GM12878 (cell line): ENCODE measurements at regions not wholly inside any gene's neighbourhood (a gene's known extent, or its start where the extent isn't known, plus 50 kb on each side); places are given as distances from the start of the nearest gene placed in this dataset.
A peak's percentile ranks its signal among the peaks of the same experiment; 100 is the strongest.

Source experiments
- ATAC-seq: fragments of 200-7000 bp; cut with Tn5 transposase; 3 replicates; pipeline ENCODE4 v1.9.1; 2020; ENCODE audit warnings: mild to moderate bottlenecking, moderate library complexity
- BruUV-seq: library from RNA; stranded (reverse); fragments of 400-500 nt; replicated peaks from 2 replicates; lab custom pipeline; 2021; lab: Mats Ljungman, UMichigan
- CTCF ChIA-PET: fragments of 300-600 bp; sonication (Branson Sonifier 250); formaldehyde crosslinking; extraction: SDS; loops from one replicate; lab custom pipeline; 2021; ENCODE audit warnings: inconsistent platforms; lab: Yijun Ruan, JAX
- POLR2A ChIA-PET: fragments of 350-600 bp; formaldehyde crosslinking; extraction: SDS; loops from one replicate; lab custom pipeline; 2021; ENCODE audit warnings: inconsistent platforms; lab: Charles Lee
- RAD21 ChIA-PET: fragments of 300-600 bp; sonication (Branson Sonifier 250); formaldehyde crosslinking; loops from one replicate; lab custom pipeline; 2023; ENCODE audit warnings: antibody characterized with exemption; ENCODE audit not compliant: unreplicated experiment; lab: Charles Lee
- SMC1A ChIA-PET: fragments of 300-600 bp; sonication (Branson Sonifier 250); formaldehyde crosslinking; loops from one replicate; lab custom pipeline; 2023; ENCODE audit not compliant: unreplicated experiment, uncharacterized antibody; lab: Charles Lee
- DNase-seq: peaks from one replicate; pipeline ENCODE4 v3.0.0-alpha.2; 2011; ENCODE audit warnings: low read depth, low spot score
- FAIRE-seq: peaks from 3 replicates; lab custom pipeline; 2011; peaks lifted over from hg19 to GRCh38; lab: Jason Lieb, UNC
- H2AFZ ChIP-seq: 2 replicates; pipeline ENCODE4 v1.6.0; 2011; ENCODE audit warnings: low read depth, low read length, control low read depth; ENCODE audit not compliant: control insufficient read depth
- H3K27ac ChIP-seq: 2 replicates; pipeline ENCODE4 v1.5.1; 2011; ENCODE audit warnings: control low read depth; ENCODE audit not compliant: control insufficient read depth, insufficient read depth
- H3K27me3 ChIP-seq, 2 experiments: replicated peaks in 1 of 2; 2 replicates each; pipeline versions ENCODE4 v1.6.0 to v1.6.1; 2011; ENCODE audit warnings: low read length in 1 of 2; ENCODE audit not compliant: control insufficient read depth in 2 of 2, insufficient read depth in 2 of 2
- H3K36me3 ChIP-seq, 2 experiments: 2 replicates each; pipeline ENCODE4 v1.5.1; 2011; ENCODE audit warnings: low read length in 1 of 2; ENCODE audit not compliant: control insufficient read depth in 2 of 2, insufficient read depth in 2 of 2
- H3K4me1 ChIP-seq: 2 replicates; pipeline ENCODE4 v1.6.1; 2011; ENCODE audit warnings: mild to moderate bottlenecking, low read length, moderate library complexity, mixed read lengths; ENCODE audit not compliant: control insufficient read depth, insufficient read depth
- H3K4me2 ChIP-seq: 2 replicates; pipeline ENCODE4 v1.6.0; 2011; ENCODE audit warnings: control low read depth; ENCODE audit not compliant: control insufficient read depth, insufficient read depth
- H3K4me3 ChIP-seq: fragments of 200-600 bp; sonication (generic); 2 replicates; pipeline ENCODE4 v1.5.1; 2016
- H3K79me2 ChIP-seq: 2 replicates; pipeline ENCODE4 v1.6.0; 2011; ENCODE audit warnings: low read length; ENCODE audit not compliant: control insufficient read depth, insufficient read depth
- H3K9ac ChIP-seq: 2 replicates; pipeline ENCODE4 v1.8.0; 2011; ENCODE audit warnings: low read length, control low read depth, mixed read lengths; ENCODE audit not compliant: control insufficient read depth, insufficient read depth
- H3K9me3 ChIP-seq: replicated peaks from 3 replicates; pipeline ENCODE4 v1.5.1; 2011; ENCODE audit warnings: mild to moderate bottlenecking, low read length; ENCODE audit not compliant: control insufficient read depth, insufficient read depth
- H4K20me1 ChIP-seq: 2 replicates; pipeline ENCODE4 v1.6.0; 2011; ENCODE audit not compliant: control insufficient read depth, insufficient read depth
- BCL11A ChIP-seq: IDR thresholded peaks from 2 replicates; pipeline ENCODE4 v1.6.1; 2011; ENCODE audit warnings: low read depth, low read length
- EZH2 ChIP-seq: IDR thresholded peaks from 2 replicates; pipeline ENCODE4 v1.6.1; 2012; ENCODE audit warnings: low read depth, mild to moderate bottlenecking, control low read depth, inconsistent platforms, low read length, borderline replicate concordance; ENCODE audit not compliant: control insufficient read depth
- GABPA ChIP-seq: IDR thresholded peaks from 2 replicates; pipeline ENCODE4 v1.6.1; 2014; ENCODE audit warnings: antibody characterized with exemption, low read depth, mild to moderate bottlenecking, inconsistent platforms
- HCFC1 ChIP-seq: fragments of 150-350 bp; IDR thresholded peaks from 2 replicates; pipeline ENCODE4 v1.6.1; 2014; ENCODE audit warnings: low read length
- IRF4 ChIP-seq: IDR thresholded peaks from 2 replicates; pipeline ENCODE4 v1.6.1; 2011; ENCODE audit warnings: low read depth, low read length
- PAX8 ChIP-seq: fragments of 450-650 bp; IDR thresholded peaks from 2 replicates; pipeline ENCODE4 v1.6.1; 2017; ENCODE audit warnings: mild to moderate bottlenecking, moderate library complexity
- POLR2A ChIP-seq: IDR thresholded peaks from 2 replicates; pipeline ENCODE4 v1.6.1; 2011; ENCODE audit warnings: low read depth, mild to moderate bottlenecking, low read length
- SPI1 ChIP-seq: IDR thresholded peaks from 2 replicates; pipeline ENCODE4 v1.6.1; 2011; ENCODE audit warnings: low read depth, mild to moderate bottlenecking, low read length, moderate library complexity, borderline replicate concordance; ENCODE audit not compliant: insufficient read depth
- ZNF217 ChIP-seq: fragments of 450-650 bp; IDR thresholded peaks from 2 replicates; pipeline ENCODE4 v1.6.1; 2017; ENCODE audit warnings: antibody characterized with exemption, mild to moderate bottlenecking
- ZNF24 ChIP-seq: fragments of 450-650 bp; IDR thresholded peaks from 2 replicates; pipeline ENCODE4 v1.6.1; 2017; ENCODE audit warnings: antibody characterized with exemption, mild to moderate bottlenecking
- WGBS: methylation state at CpG from one replicate; pipeline ENCODE4 v1.1.6; 2016; ENCODE audit warnings: low lambda C conversion rate; ENCODE audit not compliant: insufficient replicate concordance, insufficient coverage; ENCODE audit errors: missing lambda C conversion rate; 5-methylcytosine and 5-hydroxymethylcytosine counted together
- in situ Hi-C: fragments of 300-500 bp; cut with MboI; formaldehyde crosslinking; loops from 9 replicates; pipeline ENCODE4 v1.14.3; 2018; ENCODE audit warnings: mixed read lengths
- intact Hi-C: fragments of 100-400 bp; cut with micrococcal nuclease; formaldehyde crosslinking; loops from one replicate; pipeline ENCODE4 v1.14.2; 2022; ENCODE audit not compliant: unreplicated experiment

DNA sequence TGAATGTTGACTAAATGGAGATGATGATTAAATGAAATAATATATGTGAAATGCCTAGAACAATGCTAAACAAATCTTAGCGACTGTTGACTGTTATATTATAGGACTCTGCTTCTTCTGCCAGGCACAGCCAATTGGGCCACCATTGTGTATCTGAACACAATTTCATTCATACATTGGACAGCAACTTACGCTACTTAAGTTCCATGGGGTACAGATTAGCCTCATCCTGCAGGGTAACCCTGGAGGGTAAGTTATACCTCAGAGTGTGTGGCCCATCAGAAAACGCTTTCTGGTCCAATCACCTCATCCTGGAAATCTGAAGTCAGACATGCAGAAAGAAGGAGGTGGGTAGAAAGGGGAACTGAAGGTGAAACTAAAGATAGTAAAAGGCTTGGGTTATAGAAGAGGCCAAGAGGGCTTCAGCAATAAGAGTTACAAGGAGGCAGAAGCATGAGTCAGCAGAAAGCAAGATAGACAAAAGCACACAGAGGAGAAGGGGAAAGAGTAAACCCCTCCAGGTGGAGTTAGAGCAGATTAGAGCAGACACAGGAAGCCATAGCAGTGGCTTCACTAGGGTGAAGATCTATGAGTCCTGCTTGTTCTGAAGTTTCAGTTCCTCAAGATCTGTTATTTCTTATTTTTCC lies 119.3 kb upstream of the SLC24A5 start (continued):
- TF ChIP-seq POLR2A (no peak), IRF4 (peak; percentile 57; the same call in 1 of the 2 replicates), HCFC1 (no peak), ZNF217 (no peak), GABPA (no peak), BCL11A (peak; percentile 20; the same call in 1 of the 2 replicates), SPI1 (peak; percentile 87)
- TF ChIP-seq, all 136 proteins: peak for 15

DNA sequence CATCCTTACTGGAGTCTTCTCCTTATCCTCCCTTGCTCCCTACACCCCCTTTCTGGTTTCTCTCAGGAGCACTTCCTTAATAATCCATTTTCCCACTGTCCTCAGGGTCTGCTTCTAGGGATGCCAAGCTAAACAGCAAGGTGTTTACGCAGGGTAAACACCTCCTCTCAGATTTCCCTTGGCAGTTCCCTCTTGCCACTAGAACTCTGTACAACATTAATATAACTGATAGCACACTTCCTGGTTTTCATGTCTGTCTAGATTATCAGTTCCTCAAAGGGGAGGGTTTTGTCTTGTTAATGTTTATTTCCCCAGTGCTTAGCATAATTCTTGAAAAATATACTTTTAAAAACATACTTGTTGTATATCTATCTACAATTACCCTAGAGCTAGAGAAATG lies 118.0 kb upstream of the SLC24A5 start:
- in situ Hi-C loops: no loop called here

More for the DNA sequence above, 118.0 kb upstream of the SLC24A5 start:
- H3K9ac ChIP-seq: no peak overlapping the region
- peak overlapping the region; percentile 40 for H2AFZ ChIP-seq
- H3K9me3 ChIP-seq: no peaks in the 10 kb centered on the region
- FAIRE-seq (no peak), DNase-seq (no peak), ATAC-seq (peak; percentile 39)
- no peaks in the 10 kb centered on the region for H3K27me3 ChIP-seq
- peak overlapping the region; percentile 17; the same call in 1 of the 2 replicates for H3K4me2 ChIP-seq
- POLR2A ChIA-PET: no interaction called here
- peak overlapping the region; percentile 38 for H3K27ac ChIP-seq
- RAD21 ChIA-PET: no interaction called here
- no peaks in the 10 kb centered on the region for H4K20me1 ChIP-seq
- peaks cover 16% of the 10 kb centered on the region for H3K4me1 ChIP-seq
- intact Hi-C loops: loop anchor here (5.0 kb wide), 1 partner anchor 250 kb away; no protein-coding TSS in a partner anchor
- SMC1A ChIA-PET: interaction anchor here (1.0 to 1.3 kb wide), 2 partner anchors 15 to 82 kb away, joined by 3 read pairs; no protein-coding TSS in a partner anchor
- WGBS: 95% methylated on average over 1 of the region's 1 CpG
- no peaks in the 10 kb centered on the region for H3K79me2 ChIP-seq
- BruUV-seq: no TSS peak
- CTCF ChIA-PET: no interaction called here
- no peak overlapping the region for H3K4me3 ChIP-seq
- no peaks in the 10 kb centered on the region for H3K36me3 ChIP-seq
- TF ChIP-seq SPI1 (peak; percentile 62; the same call in 1 of the 2 replicates), EZH2 (no peak), ZNF24 (no peak), PAX8 (no peak)
- TF ChIP-seq, all 136 proteins: peak for 1
